NT2/D1 (cell line): ENCODE measurements at regions not wholly inside any gene's neighbourhood (a gene's known extent, or its start where the extent isn't known, plus 50 kb on each side); places are given as distances from the start of the nearest gene placed in this dataset.

Source experiments
- SUZ12 ChIP-seq: IDR thresholded peaks from 2 replicates; pipeline ENCODE4 v1.6.1; 2011; ENCODE audit not compliant: insufficient read length, insufficient read depth; ENCODE audit errors: extremely low read depth
- YY1 ChIP-seq: IDR thresholded peaks from 2 replicates; pipeline ENCODE4 v1.6.1; 2011; ENCODE audit not compliant: insufficient read length, insufficient read depth
- ZNF274 ChIP-seq: IDR thresholded peaks from 2 replicates; pipeline ENCODE4 v1.6.1; 2011; ENCODE audit warnings: mild to moderate bottlenecking, low read depth, low read length

- no peak for TF ChIP-seq YY1
- no peak for TF ChIP-seq SUZ12
- TF ChIP-seq ZNF274, result no peak
These were observed 610.3 kb upstream of the CDH5 start for GRCh38 chr16:65756163-65756562.
